ENCODE measurements at regions not wholly inside any gene's neighbourhood (a gene's known extent, or its start where the extent isn't known, plus 50 kb on each side); places are given as distances from the start of the nearest gene placed in this dataset.

GRCh38 chr16:59686405-59686804 is 952.3 kb upstream of the GOT2 start:
- 75% methylated on average over 2 of the region's 2 CpGs for WGBS, 3 donors

GRCh38 chr16:59684911-59685310 is 950.8 kb upstream of the GOT2 start:
- TF ChIP-seq POLR2A (IDR thresholded peaks at IDR 0.05): no peak
- no peak for TF ChIP-seq CTCF (IDR thresholded peaks at IDR 0.05)
- TF ChIP-seq EP300 (IDR thresholded peaks at IDR 0.05): no peak
- DNase-seq: no peak
- no peaks in the 10 kb centered on the region for H3K9me3 ChIP-seq
- no peak overlapping the region for H3K4me3 ChIP-seq
- H3K27me3 ChIP-seq: no peaks in the 10 kb centered on the region
- no peaks in the 10 kb centered on the region for H3K4me1 ChIP-seq (ENCODE audit: insufficient read depth)
- intact Hi-C loops (cut with DNase I): no loop called here
- H3K27ac ChIP-seq: no peak overlapping the region
- no peaks in the 10 kb centered on the region for H3K36me3 ChIP-seq

More at GRCh38 chr16:59686405-59686804, 952.3 kb upstream of the GOT2 start:
- Histone ChIP-seq H3K9me3 (no peaks in the 10 kb centered on the region), H3K4me1 (ENCODE audit: insufficient read depth) (no peaks in the 10 kb centered on the region), H3K27ac (no peak overlapping the region), H3K36me3 (no peaks in the 10 kb centered on the region), H3K4me3 (no peak overlapping the region), H3K27me3 (no peaks in the 10 kb centered on the region)
- TF ChIP-seq POLR2A (IDR thresholded peaks at IDR 0.05) (no peak), EP300 (IDR thresholded peaks at IDR 0.05) (no peak), CTCF (IDR thresholded peaks at IDR 0.05) (no peak)
- no peak for DNase-seq
- intact Hi-C loops (cut with DNase I): no loop called here

- intact Hi-C loops (cut with DNase I): no loop called here
- Histone ChIP-seq H3K27me3 (no peaks in the 10 kb centered on the region), H3K36me3 (no peaks in the 10 kb centered on the region), H3K4me3 (no peak overlapping the region), H3K27ac (no peak overlapping the region), H3K9me3 (no peaks in the 10 kb centered on the region), H3K4me1 (ENCODE audit: insufficient read depth) (no peaks in the 10 kb centered on the region)
- no peak for TF ChIP-seq POLR2A (IDR thresholded peaks at IDR 0.05)
- TF ChIP-seq EP300 (IDR thresholded peaks at IDR 0.05): no peak
- no peak for TF ChIP-seq CTCF (IDR thresholded peaks at IDR 0.05)
- no peak for DNase-seq
- WGBS, 3 donors: 77 to 96% (median 78%) methylated on average over 1 of the region's 1 CpG
These were observed 949.6 kb upstream of the GOT2 start for GRCh38 chr16:59683709-59684108.

DNA sequence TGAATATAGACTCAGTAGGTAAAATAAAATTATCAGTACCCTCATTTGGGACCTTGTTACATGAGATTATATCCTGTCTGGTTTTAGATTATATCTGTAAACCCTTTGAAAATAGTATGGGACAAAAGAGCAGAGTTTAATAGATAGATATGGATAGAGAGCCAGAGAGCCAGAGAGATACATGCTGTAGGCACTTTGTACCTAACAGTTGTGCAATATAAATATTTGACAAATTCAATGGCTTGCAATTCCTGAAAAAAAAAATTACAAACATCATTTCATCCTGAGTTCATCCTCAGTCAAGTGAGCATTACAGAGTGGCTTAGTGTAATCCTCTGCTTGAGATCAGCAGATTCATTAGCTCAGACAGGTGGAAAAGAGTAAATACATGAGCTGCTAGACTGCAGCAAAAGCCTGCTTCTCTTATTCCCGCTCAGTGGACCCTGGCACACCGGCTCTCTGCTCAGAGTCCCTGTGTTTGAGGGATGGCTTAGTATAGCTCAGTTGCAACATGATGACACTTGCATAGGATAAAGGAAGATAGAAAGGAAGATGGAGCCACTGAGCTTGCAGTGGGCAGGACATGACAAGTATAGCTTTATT is 931.6 kb upstream of the GOT2 start:
- H3K4me1 ChIP-seq (ENCODE audit: insufficient read depth): no peaks in the 10 kb centered on the region
- no peak overlapping the region for H3K4me3 ChIP-seq
- no peaks in the 10 kb centered on the region for H3K9me3 ChIP-seq
- no peak overlapping the region for H3K27ac ChIP-seq
- TF ChIP-seq POLR2A (IDR thresholded peaks at IDR 0.05): no peak
- TF ChIP-seq CTCF (IDR thresholded peaks at IDR 0.05): no peak
- no peak for TF ChIP-seq EP300 (IDR thresholded peaks at IDR 0.05)
- no peaks in the 10 kb centered on the region for H3K36me3 ChIP-seq
- no peak for DNase-seq
- intact Hi-C loops (cut with DNase I): no loop called here
- H3K27me3 ChIP-seq: no peaks in the 10 kb centered on the region
- 88 to 95% (median 95%) methylated on average over 2 of the region's 2 CpGs for WGBS, 3 donors

Measured in ovary (tissue), 7 donors.